H1 (cell line): ENCODE measurements at regions not wholly inside any gene's neighbourhood (a gene's known extent, or its start where the extent isn't known, plus 50 kb on each side); places are given as distances from the start of the nearest gene placed in this dataset.

Experiments used
- EGR1 ChIP-seq: IDR thresholded peaks from 2 replicates; pipeline ENCODE4 v1.6.1; 2011; ENCODE audit warnings: low read depth, low read length, borderline replicate concordance
- GTF2F1 ChIP-seq: IDR thresholded peaks from 2 replicates; pipeline ENCODE4 v1.6.1; 2012; ENCODE audit warnings: low read depth, low read length, improper control_type of control experiment, borderline replicate concordance
- HDAC2 ChIP-seq, 2 experiments: fragments of 300-600 bp in 1 of 2; sonication (generic) in 1 of 2; IDR thresholded peaks; 2 replicates each; pipeline ENCODE4 v1.6.1; 2011 to 2012; ENCODE audit warnings: low read depth in 2 of 2, low read length in 2 of 2, mild to moderate bottlenecking in 2 of 2, moderate library complexity in 2 of 2, borderline replicate concordance in 1 of 2, inconsistent platforms in 1 of 2
- KDM4A ChIP-seq: IDR thresholded peaks from one replicate; pipeline ENCODE4 v1.7.1; 2012; ENCODE audit warnings: low read depth, mild to moderate bottlenecking, moderate library complexity, low read length, inconsistent platforms; ENCODE audit not compliant: severe bottlenecking
- PHF8 ChIP-seq: fragments of 200-600 bp; sonication (generic); conservative IDR thresholded peaks from 2 replicates; pipeline ENCODE4 v1.7.1; 2012; ENCODE audit warnings: low read depth, mild to moderate bottlenecking, inconsistent platforms, low read length, moderate library complexity
- RBBP5 ChIP-seq: IDR thresholded peaks from 2 replicates; pipeline ENCODE4 v1.7.1; 2012; ENCODE audit warnings: low read depth, mild to moderate bottlenecking, inconsistent platforms, low read length, moderate library complexity, borderline replicate concordance
- SP2 ChIP-seq: IDR thresholded peaks from 2 replicates; pipeline ENCODE4 v1.6.1; 2012; ENCODE audit warnings: mild to moderate bottlenecking, low read length, inconsistent platforms
- TEAD4 ChIP-seq: IDR thresholded peaks from 2 replicates; pipeline ENCODE4 v1.6.1; 2012; ENCODE audit warnings: low read depth, low read length, inconsistent platforms, mixed read lengths
- YY1 ChIP-seq: IDR thresholded peaks from 2 replicates; pipeline ENCODE4 v1.6.1; 2011; ENCODE audit warnings: low read depth, mild to moderate bottlenecking, low read length
- TF ChIP-seq, protein P1 (sequence below): fragments of 300-600 bp; sonication (generic); IDR thresholded peaks from 2 replicates; pipeline ENCODE4 v1.7.1; 2012; ENCODE audit warnings: low read length, moderate library complexity, mild to moderate bottlenecking, inconsistent platforms; ENCODE audit not compliant: insufficient replicate concordance

- TF ChIP-seq, protein P1, sequence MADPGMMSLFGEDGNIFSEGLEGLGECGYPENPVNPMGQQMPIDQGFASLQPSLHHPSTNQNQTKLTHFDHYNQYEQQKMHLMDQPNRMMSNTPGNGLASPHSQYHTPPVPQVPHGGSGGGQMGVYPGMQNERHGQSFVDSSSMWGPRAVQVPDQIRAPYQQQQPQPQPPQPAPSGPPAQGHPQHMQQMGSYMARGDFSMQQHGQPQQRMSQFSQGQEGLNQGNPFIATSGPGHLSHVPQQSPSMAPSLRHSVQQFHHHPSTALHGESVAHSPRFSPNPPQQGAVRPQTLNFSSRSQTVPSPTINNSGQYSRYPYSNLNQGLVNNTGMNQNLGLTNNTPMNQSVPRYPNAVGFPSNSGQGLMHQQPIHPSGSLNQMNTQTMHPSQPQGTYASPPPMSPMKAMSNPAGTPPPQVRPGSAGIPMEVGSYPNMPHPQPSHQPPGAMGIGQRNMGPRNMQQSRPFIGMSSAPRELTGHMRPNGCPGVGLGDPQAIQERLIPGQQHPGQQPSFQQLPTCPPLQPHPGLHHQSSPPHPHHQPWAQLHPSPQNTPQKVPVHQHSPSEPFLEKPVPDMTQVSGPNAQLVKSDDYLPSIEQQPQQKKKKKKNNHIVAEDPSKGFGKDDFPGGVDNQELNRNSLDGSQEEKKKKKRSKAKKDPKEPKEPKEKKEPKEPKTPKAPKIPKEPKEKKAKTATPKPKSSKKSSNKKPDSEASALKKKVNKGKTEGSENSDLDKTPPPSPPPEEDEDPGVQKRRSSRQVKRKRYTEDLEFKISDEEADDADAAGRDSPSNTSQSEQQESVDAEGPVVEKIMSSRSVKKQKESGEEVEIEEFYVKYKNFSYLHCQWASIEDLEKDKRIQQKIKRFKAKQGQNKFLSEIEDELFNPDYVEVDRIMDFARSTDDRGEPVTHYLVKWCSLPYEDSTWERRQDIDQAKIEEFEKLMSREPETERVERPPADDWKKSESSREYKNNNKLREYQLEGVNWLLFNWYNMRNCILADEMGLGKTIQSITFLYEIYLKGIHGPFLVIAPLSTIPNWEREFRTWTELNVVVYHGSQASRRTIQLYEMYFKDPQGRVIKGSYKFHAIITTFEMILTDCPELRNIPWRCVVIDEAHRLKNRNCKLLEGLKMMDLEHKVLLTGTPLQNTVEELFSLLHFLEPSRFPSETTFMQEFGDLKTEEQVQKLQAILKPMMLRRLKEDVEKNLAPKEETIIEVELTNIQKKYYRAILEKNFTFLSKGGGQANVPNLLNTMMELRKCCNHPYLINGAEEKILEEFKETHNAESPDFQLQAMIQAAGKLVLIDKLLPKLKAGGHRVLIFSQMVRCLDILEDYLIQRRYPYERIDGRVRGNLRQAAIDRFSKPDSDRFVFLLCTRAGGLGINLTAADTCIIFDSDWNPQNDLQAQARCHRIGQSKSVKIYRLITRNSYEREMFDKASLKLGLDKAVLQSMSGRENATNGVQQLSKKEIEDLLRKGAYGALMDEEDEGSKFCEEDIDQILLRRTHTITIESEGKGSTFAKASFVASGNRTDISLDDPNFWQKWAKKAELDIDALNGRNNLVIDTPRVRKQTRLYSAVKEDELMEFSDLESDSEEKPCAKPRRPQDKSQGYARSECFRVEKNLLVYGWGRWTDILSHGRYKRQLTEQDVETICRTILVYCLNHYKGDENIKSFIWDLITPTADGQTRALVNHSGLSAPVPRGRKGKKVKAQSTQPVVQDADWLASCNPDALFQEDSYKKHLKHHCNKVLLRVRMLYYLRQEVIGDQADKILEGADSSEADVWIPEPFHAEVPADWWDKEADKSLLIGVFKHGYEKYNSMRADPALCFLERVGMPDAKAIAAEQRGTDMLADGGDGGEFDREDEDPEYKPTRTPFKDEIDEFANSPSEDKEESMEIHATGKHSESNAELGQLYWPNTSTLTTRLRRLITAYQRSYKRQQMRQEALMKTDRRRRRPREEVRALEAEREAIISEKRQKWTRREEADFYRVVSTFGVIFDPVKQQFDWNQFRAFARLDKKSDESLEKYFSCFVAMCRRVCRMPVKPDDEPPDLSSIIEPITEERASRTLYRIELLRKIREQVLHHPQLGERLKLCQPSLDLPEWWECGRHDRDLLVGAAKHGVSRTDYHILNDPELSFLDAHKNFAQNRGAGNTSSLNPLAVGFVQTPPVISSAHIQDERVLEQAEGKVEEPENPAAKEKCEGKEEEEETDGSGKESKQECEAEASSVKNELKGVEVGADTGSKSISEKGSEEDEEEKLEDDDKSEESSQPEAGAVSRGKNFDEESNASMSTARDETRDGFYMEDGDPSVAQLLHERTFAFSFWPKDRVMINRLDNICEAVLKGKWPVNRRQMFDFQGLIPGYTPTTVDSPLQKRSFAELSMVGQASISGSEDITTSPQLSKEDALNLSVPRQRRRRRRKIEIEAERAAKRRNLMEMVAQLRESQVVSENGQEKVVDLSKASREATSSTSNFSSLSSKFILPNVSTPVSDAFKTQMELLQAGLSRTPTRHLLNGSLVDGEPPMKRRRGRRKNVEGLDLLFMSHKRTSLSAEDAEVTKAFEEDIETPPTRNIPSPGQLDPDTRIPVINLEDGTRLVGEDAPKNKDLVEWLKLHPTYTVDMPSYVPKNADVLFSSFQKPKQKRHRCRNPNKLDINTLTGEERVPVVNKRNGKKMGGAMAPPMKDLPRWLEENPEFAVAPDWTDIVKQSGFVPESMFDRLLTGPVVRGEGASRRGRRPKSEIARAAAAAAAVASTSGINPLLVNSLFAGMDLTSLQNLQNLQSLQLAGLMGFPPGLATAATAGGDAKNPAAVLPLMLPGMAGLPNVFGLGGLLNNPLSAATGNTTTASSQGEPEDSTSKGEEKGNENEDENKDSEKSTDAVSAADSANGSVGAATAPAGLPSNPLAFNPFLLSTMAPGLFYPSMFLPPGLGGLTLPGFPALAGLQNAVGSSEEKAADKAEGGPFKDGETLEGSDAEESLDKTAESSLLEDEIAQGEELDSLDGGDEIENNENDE: no peak
- no peak for TF ChIP-seq HDAC2 (IDR thresholded peaks at IDR 0.05; ENCODE audit: borderline replicate concordance in 1 of 2, low read depth in 2 of 2, low read length in 2 of 2)
- TF ChIP-seq TEAD4: no peak
- TF ChIP-seq YY1: no peak
- TF ChIP-seq KDM4A: no peak
- no peak for TF ChIP-seq RBBP5
- TF ChIP-seq PHF8: no peak
- TF ChIP-seq SP2: no peak
- TF ChIP-seq EGR1: no peak
- TF ChIP-seq GTF2F1: no peak
Measured at GRCh38 chr17:34850023-34850422, 111.2 kb downstream of the CCT6B start (continued).
